ENCODE measurements at regions not wholly inside any gene's neighbourhood (a gene's known extent, or its start where the extent isn't known, plus 50 kb on each side); places are given as distances from the start of the nearest gene placed in this dataset.
"Not testable (repeated sequence)": the region's sequence is repeated elsewhere in the genome, so short reads cannot be mapped to it uniquely, and the experiment has no call there.

DNA sequence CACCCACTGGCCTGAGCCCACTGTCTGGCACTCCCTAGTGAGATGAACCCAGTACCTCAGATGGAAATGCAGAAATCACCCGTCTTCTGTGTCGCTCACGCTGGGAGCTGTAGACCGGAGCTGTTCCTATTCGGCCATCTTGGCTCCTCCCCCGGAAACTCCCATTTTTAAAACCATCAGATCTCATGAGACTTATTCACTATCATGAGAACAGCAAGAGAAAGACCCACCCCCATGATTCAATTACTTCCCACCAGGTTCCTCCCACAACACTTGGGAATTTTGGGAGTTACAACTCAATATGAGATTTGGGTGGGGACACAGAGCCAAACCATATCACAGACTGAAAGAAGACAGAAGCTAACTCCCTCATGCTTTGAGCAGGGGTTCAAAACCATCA is 134.5 kb downstream of the SLC39A8 start:
- DNase-seq (ENCODE audit: low read depth) = not testable (repeated sequence)

DNA sequence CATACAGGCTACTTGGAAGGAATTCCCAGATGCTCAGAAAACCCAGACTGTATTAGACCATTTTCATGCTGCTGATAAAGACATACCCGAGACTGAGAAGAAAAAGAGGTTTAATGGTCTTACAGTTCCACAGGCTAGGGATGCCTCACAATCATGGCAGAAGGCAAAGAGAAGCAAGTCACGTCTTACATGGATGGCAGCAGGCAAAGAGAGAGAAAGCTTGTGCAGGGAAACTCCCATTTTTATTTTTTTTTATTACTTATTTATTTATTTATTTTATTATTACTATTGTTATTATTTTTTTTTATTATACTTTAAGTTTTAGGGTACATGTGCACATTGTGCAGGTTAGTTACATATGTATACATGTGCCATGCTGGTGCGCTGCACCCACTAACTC is 140.6 kb downstream of the SLC39A8 start:
- DNase-seq (ENCODE audit: low read depth) = not testable (repeated sequence)

DNA sequence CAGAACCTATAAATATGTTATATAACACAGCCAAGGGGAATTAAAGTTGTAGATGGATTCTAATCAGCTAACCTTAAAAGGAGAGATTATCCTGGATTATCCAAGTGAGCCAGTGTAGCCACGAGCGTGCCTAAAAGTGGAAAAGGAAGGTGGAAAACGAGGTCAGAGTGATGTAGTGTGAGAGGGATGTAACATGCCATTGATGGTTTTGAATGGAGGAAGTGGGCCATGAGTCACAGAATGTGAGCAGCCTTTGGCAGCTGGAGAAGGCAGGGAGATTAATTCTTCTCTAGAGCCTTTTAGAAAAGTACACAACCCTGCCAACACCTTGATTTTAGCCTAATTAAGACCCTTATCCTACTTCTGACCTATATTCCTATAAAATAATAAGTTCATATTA is 149.1 kb downstream of the SLC39A8 start:
- DNase-seq (ENCODE audit: low read depth) = peak; percentile 33

DNA sequence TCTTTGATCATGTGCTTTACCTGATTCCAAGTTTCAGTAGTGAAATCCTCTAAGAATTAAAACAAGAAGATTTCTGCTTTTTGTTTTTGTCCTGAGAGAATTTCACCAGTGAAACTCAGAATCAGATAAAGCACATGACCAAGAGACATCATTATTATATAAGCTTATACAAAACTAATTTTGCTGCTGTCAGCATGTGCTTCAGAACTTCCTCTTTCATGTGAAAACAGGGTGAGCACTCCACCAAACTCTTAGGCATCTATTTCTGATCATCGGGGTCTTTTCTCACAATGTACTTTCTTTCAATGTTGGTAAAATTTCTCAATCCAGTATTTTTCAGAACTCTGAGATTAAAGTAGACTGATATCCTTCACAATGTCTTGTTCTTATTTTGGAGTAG is 152.1 kb downstream of the SLC39A8 start:
- DNase-seq (ENCODE audit: low read depth) = no peak

DNA sequence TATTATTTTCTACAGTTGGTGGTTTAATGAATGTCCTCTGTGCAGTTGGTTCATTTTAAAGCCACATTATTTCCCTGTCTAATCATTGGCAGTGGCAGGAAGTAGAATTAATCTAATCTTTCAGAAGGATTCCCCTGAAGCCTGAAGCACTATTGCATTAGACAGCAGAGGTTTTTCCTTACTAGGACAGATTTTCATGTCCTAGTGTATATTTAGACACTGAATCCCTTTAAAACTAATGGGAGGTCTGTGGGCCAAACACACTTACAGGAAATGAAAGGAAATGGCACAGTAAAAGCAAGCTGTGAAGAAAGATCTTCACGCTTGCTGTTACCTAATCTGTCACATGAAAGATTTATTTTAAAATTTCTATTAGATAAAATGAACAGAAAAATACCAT is 165.2 kb downstream of the SLC39A8 start:
- DNase-seq (ENCODE audit: low read depth) = no peak

DNA sequence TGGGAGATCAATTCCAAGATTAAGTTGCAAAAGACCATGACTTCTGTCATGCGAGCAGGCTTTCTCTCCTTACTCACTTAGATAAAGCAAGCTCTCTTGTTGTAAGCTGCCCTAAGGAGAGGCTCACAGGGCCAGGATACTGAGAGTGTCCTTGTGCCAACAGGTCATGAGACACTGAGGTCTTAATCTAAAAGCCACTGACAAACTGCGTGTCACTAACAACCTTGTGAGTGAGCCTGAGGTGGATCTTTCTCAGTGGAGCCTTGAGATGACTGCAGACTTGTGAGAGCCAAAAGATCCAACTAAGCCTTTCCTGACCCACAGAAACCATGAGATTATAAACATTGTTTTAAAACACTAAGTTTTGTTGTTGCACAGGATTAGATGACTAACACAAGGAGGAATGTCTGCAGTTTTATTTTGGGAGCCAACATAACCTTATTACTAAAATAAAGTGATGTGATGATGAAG is 170.5 kb downstream of the SLC39A8 start:
- peak; percentile 46 for DNase-seq (ENCODE audit: low read depth)

DNA sequence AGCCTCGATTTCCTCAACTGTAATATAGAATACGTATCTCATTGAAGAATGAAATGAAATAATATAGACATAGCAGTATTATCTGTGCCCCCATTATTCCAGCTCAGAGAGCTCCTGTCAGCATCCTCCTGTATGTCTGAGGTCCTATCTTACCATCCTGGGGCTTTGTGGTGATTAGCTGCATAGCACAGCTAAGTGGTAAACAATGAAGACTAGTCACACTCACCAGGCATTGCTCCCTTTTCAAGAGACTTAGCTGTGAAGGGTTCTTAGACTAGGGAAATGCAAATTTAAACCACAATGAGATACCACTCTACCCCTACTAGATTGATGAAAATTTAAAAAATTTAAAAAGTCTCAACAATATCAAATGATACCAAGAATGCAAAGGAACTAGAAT is 172.9 kb downstream of the SLC39A8 start:
- DNase-seq (ENCODE audit: low read depth) = peak; percentile 1

DNA sequence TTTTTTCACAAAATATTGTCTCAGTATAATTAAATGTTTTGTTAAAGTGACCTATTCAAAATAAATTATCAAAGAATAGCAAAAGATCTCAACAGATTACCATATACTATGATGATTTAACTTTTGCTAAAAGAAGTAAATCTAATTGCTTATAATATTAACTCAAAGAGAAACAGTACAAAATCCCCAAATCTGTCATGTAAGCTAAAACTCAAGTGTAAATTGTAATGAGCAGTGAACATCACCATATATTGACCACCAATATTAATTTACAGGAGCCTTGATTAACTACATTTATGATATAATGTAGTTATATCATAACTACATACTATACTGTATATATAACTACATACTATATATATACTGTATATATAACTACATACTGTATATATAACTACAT is 174.4 kb downstream of the SLC39A8 start:
- DNase-seq (ENCODE audit: low read depth) = no peak

DNA sequence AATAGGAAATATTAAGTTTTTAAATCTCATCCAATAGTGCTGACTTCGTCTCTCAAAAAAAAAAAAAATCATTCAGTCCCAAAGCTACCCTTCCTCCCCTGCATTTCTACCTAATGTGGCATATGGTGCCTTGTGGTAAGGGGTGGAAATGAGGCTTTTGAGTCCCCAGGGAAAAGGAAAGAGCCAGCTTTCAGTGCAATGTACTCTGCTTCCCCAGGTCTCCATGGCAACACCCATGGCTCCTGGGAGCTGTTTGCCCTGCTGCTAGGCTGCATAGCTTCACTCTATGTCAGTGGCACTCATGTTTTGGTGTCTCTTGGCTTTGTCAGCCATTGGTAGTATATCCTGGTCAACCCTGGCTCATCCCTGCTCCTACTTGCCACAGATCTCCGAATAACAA is 175.9 kb downstream of the SLC39A8 start:
- no peak for DNase-seq (ENCODE audit: low read depth)

DNA sequence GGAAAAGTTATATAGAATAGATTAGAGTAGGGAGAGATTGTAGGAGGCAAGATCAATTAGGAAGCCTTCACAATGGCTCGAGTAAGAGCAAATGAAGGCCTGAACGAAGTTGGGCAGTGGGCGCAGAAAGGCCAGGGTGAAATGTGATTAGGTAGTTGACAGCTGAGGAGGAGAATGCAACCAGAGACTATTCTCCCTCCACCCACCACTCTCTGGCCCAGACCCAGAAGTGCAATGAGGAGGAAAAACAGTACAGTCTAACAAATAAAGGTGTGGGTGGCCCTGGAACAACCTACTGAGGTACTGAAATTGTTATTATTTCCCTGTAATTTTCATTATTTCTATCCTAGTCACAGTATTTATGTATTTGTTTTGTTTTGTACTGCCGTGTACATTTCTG is 176.7 kb downstream of the SLC39A8 start:
- DNase-seq (ENCODE audit: low read depth) = no peak

DNA sequence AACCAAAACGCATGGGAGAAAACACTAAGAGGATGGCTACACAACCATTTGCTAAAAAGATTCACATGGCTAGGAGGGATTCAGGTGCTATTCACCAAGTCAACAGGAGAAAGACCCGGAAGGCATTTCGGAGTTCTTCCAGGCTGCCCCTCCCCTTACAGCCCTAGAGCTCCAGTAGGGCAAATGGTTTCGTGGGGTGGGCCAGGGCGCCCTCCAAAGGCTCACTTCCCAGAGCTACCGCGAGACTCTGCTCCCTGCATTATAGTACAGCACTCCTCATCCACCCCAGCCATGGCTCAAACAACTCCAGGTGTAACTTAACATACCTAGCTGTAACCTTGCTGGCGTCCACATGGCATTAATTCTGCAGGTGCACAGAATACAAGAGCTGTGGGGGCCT is 179.7 kb downstream of the SLC39A8 start:
- no peak for DNase-seq (ENCODE audit: low read depth)

DNA sequence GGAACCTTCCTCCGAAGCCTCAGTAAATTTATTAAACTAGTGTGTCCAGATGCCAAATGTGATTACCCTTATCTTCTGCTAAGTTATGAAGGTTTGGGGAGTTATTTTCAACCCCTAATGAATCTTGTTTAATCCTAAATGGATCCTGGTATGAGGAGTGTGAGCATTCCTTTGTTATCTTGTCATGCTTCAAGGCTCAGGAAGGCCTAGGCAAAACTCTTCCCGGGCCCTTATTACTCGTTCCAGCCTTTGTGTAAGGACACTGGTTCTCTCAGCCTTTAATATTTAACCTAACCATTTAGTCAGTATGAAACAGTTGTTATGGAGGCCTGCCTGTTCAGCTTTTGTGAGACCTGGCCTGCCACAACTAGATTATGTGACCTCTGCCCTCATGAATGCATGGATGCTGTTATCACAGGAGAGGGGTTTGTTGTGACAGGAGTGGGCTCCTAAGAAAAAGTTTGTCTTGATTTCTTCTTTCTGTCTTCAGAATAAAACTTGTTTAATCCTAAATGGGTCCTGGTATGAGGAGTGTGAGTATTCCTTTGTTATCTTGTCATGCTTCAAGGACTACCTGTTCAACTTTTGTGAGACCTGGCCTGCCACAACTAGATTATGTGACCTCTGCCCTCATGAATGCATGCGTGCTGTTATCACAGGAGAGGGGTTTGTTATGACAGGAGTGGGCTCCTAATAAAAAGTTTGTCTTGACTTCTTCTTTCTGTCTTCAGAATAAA is 181.7 kb downstream of the SLC39A8 start:
- DNase-seq (ENCODE audit: low read depth) = no peak

DNA sequence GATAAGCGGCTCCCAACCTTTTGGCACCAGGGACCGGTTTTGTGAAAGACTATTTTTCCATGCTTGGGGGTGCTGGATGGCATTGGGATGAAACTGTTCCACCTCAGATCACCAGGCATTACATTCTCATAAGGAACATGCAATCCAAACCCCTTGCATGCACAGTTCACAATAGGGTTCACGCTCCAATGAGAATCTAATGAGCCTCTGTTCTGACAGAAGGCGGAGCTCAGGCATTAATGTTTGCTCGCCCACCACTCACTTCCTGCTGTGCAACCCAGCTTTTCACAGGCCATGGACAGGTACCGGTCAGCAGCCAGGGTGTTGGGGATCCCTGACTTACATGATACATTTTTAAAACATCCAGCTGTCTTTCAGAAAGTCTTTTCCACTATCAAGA is 187.3 kb downstream of the SLC39A8 start:
- no peak for DNase-seq (ENCODE audit: low read depth)

DNA sequence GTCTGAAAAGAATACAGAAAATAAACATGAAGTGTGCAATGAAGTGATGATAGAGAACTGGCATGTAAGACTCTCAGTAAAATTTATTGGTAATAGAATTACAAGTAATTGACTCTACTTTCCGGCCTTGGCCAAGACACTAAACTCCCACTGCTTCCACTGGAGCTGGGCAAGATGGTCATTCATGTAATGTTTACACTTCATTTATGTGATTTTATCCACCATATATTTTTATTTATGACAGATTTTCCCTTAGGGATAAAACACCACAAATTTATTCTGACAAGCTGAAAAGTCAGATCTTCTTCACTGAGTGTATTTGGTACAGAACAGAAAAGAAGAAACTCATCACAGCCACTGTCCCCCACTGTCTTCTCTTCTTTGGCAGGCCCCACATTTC is 191.9 kb downstream of the SLC39A8 start:
- DNase-seq (ENCODE audit: low read depth) = no peak

DNA sequence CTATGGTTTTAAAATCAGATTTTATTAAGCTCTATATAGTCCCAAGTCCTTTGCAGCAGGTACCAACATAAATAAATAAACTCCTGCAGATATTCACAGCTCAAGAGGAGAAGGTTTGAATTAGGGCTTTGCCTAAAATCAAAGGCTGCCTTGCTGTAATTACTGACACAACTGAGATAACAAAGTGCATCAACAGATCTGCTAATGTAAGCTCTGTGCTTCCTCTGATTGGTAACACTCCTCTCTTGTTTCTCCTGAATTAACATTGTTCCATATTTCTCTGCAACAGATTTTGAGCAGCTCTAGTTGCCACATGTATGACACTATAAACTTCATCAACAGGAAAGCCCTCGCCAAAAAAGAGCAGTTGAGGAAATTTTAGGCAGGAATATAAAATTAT is 193.6 kb downstream of the SLC39A8 start:
- no peak for DNase-seq (ENCODE audit: low read depth)

DNA sequence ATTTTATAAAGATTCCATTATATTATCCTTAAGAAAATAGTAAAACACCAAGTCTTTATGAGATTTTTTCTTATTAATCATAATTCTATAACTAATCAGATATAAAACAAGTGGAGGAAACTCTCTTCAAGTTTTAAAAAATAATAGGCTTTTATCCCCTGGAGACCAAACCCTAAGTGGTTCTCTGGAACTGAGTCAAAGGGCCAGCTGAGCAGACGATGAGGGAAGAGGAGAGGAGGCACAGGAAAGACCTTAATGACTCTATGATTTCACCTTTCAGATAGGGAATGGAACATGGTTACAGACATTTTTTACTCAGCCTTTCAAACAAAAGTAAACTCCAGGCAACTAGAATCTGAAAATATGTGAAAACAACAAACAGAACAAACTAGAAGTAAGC is 201.8 kb downstream of the SLC39A8 start:
- no peak for DNase-seq (ENCODE audit: low read depth)

DNA sequence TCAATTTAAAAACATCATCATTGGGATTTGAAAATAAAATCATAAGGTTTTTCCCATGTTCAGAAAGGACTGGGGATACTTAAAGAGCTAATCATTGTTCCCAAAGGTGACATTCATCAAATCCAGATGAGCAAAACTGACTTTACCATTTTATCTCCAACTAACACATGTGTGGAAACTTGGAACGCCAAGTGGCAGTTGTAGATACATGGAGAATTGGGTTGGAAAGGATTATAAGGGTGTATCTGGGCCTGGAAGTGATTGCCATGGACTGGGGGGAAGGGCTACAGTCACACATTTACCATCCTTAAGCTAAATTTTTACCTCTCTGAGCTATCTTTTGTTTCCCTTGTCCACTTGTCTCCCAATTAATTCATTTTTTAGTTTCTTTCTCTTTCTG is 203.4 kb downstream of the SLC39A8 start:
- no peak for DNase-seq (ENCODE audit: low read depth)

DNA sequence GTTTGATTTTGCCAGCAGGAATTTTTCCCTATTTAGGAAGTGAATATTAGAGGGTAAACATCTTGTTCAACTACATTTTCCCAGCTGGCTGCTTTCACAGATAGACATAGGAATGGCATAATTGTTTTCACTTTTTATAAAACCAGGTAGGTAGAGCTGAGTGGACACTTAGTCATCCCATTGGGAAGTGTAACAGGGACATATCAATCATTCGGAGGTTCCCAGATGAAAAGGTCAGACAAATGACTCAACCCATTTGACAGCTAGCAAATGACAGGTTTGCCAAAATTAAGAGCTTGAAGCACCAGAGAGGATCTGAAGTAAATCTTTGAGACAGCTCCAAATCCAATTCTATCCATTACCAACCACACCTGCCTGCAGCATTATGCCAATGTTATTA is 205.3 kb downstream of the SLC39A8 start:
- no peak for DNase-seq (ENCODE audit: low read depth)

DNA sequence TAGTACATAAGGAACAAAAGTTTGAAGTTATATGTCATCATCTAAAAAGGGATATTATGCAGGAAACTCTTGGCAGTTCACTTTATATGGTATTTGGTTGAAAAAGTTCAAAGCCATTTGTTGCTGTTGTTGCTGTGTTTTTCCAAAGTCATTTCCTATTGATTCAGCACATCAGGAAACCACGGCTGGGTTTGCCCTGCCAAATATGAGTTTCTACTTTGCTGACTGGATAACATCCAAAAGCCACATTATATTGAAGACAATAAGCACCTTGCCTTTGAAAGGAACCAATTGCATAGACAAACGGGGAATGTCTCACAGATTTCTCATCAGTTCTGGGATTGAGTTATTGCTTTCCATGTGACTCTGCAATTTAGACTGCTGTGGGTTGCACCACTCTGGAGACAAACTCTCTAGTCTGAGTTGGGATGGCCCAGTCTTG is 206.1 kb downstream of the SLC39A8 start:
- peak; percentile 10 for DNase-seq (ENCODE audit: low read depth)

DNA sequence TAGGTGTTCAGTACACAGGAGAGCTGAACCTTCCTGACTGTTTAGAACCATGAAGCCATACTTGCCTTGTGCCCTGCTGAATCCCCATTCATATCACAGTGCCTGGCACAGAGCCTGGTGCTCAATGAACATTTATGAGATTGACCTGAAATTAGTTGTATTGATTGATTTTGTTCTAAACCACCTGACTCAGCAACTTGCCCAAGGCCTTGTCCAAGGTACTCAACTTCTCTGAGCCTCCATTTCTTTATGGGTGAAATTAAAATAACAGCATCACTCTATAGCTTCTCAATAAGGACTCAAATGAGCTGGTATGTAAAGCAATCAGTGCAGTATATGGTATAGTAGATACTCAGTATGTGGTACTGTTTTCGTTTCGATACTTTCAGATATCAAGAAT is 208.1 kb downstream of the SLC39A8 start:
- DNase-seq (ENCODE audit: low read depth) = no peak

DNA sequence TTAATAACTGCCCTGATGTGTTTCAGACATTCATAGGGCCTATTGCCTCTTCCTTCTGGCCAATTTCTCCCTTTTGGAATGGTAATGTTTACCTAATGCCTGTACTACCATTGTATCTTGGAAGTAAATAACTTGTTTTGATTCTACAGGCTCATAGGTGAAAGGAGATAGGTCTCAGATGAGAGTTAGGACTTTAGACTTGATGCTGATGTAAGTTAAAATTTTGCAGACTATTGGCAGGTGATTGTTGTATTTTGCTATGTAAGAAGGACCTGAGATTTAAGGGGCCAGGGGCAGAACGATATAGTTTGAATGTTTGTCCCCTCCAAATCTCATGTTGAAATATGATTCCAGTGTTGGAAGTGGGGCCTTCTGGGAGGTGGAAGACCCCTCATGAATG is 215.5 kb downstream of the SLC39A8 start:
- DNase-seq (ENCODE audit: low read depth) = no peak

Data from ELR (cell line).